ENCODE measurements at regions not wholly inside any gene's neighbourhood (a gene's known extent, or its start where the extent isn't known, plus 50 kb on each side); places are given as distances from the start of the nearest gene placed in this dataset.

- Histone ChIP-seq H3K9ac (ENCODE audit: low read length) (no peak overlapping the region), H3K9me3 (ENCODE audit: low read length) (no peaks in the 10 kb centered on the region), H3K4me1 (ENCODE audit: insufficient read depth, low read length) (no peaks in the 10 kb centered on the region), H3K4me3 (ENCODE audit: low read depth in 1 of 2, low read length in 2 of 2) (no peak overlapping the region), H3K36me3 (ENCODE audit: insufficient read depth, low read length) (no peaks in the 10 kb centered on the region), H3K27me3 (ENCODE audit: control insufficient read depth in 1 of 2, insufficient read depth in 2 of 2, low read length in 2 of 2) (no peaks in the 10 kb centered on the region), H3K27ac (ENCODE audit: low read depth, low read length) (no peak overlapping the region)
Observed at GRCh38 chr2:35538796-35539195, 816.8 kb upstream of the CRIM1 start.

- Histone ChIP-seq H3K27me3 (ENCODE audit: control insufficient read depth in 1 of 2, insufficient read depth in 2 of 2, low read length in 2 of 2) (no peaks in the 10 kb centered on the region), H3K36me3 (ENCODE audit: insufficient read depth, low read length) (no peaks in the 10 kb centered on the region), H3K9ac (ENCODE audit: low read length) (no peak overlapping the region), H3K27ac (ENCODE audit: low read depth, low read length) (no peak overlapping the region), H3K9me3 (ENCODE audit: low read length) (no peaks in the 10 kb centered on the region), H3K4me3 (ENCODE audit: low read depth in 1 of 2, low read length in 2 of 2) (no peak overlapping the region), H3K4me1 (ENCODE audit: insufficient read depth, low read length) (no peaks in the 10 kb centered on the region)
Observed at GRCh38 chr2:35530615-35531135, 824.9 kb upstream of the CRIM1 start.

GRCh38 chr2:35526741-35527140, 828.8 kb upstream of the CRIM1 start:
- Histone ChIP-seq H3K9ac (ENCODE audit: low read length) (no peak overlapping the region), H3K27ac (ENCODE audit: low read depth, low read length) (no peak overlapping the region), H3K36me3 (ENCODE audit: insufficient read depth, low read length) (no peaks in the 10 kb centered on the region), H3K4me3 (ENCODE audit: low read depth in 1 of 2, low read length in 2 of 2) (no peak overlapping the region), H3K4me1 (ENCODE audit: insufficient read depth, low read length) (no peaks in the 10 kb centered on the region), H3K27me3 (ENCODE audit: control insufficient read depth in 1 of 2, insufficient read depth in 2 of 2, low read length in 2 of 2) (no peaks in the 10 kb centered on the region), H3K9me3 (ENCODE audit: low read length) (no peaks in the 10 kb centered on the region)

- Histone ChIP-seq H3K36me3 (ENCODE audit: insufficient read depth, low read length) (no peaks in the 10 kb centered on the region), H3K27me3 (ENCODE audit: control insufficient read depth in 1 of 2, insufficient read depth in 2 of 2, low read length in 2 of 2) (no peaks in the 10 kb centered on the region), H3K9ac (ENCODE audit: low read length) (no peak overlapping the region), H3K9me3 (ENCODE audit: low read length) (no peaks in the 10 kb centered on the region), H3K4me3 (ENCODE audit: low read depth in 1 of 2, low read length in 2 of 2) (no peak overlapping the region), H3K27ac (ENCODE audit: low read depth, low read length) (no peak overlapping the region), H3K4me1 (ENCODE audit: insufficient read depth, low read length) (no peaks in the 10 kb centered on the region)
Observed at GRCh38 chr2:35522450-35522849, 833.1 kb upstream of the CRIM1 start.

- no peak overlapping the region for H3K27ac ChIP-seq (ENCODE audit: low read depth, low read length)
- no peaks in the 10 kb centered on the region for H3K9me3 ChIP-seq (ENCODE audit: low read length)
- H3K36me3 ChIP-seq (ENCODE audit: insufficient read depth, low read length) = no peaks in the 10 kb centered on the region
- H3K27me3 ChIP-seq (ENCODE audit: control insufficient read depth in 1 of 2, insufficient read depth in 2 of 2, low read length in 2 of 2) = no peaks in the 10 kb centered on the region
- H3K9ac ChIP-seq (ENCODE audit: low read length) = no peak overlapping the region
- H3K4me1 ChIP-seq (ENCODE audit: insufficient read depth, low read length) = no peaks in the 10 kb centered on the region
- H3K4me3 ChIP-seq (ENCODE audit: low read depth in 1 of 2, low read length in 2 of 2) = no peak overlapping the region
Observed at GRCh38 chr2:35510636-35511035, 844.9 kb upstream of the CRIM1 start.

GRCh38 chr2:35508601-35509000, 847.0 kb upstream of the CRIM1 start:
- Histone ChIP-seq H3K27ac (ENCODE audit: low read depth, low read length) (no peak overlapping the region), H3K9ac (ENCODE audit: low read length) (no peak overlapping the region), H3K4me1 (ENCODE audit: insufficient read depth, low read length) (no peaks in the 10 kb centered on the region), H3K27me3 (ENCODE audit: control insufficient read depth in 1 of 2, insufficient read depth in 2 of 2, low read length in 2 of 2) (no peaks in the 10 kb centered on the region), H3K9me3 (ENCODE audit: low read length) (no peaks in the 10 kb centered on the region), H3K36me3 (ENCODE audit: insufficient read depth, low read length) (no peaks in the 10 kb centered on the region), H3K4me3 (ENCODE audit: low read depth in 1 of 2, low read length in 2 of 2) (no peak overlapping the region)

- Histone ChIP-seq H3K27ac (ENCODE audit: low read depth, low read length) (no peak overlapping the region), H3K9ac (ENCODE audit: low read length) (no peak overlapping the region)
Observed at GRCh38 chr2:35504419-35504818, 851.2 kb upstream of the CRIM1 start.

GRCh38 chr2:35503738-35504199, 851.8 kb upstream of the CRIM1 start:
- H3K9me3 ChIP-seq (ENCODE audit: low read length) = no peaks in the 10 kb centered on the region
- H3K4me3 ChIP-seq (ENCODE audit: low read depth in 1 of 2, low read length in 2 of 2) = no peak overlapping the region
- H3K4me1 ChIP-seq (ENCODE audit: insufficient read depth, low read length) = no peaks in the 10 kb centered on the region
- H3K27ac ChIP-seq (ENCODE audit: low read depth, low read length) = no peak overlapping the region
- no peaks in the 10 kb centered on the region for H3K36me3 ChIP-seq (ENCODE audit: insufficient read depth, low read length)
- H3K9ac ChIP-seq (ENCODE audit: low read length) = no peak overlapping the region
- H3K27me3 ChIP-seq (ENCODE audit: control insufficient read depth in 1 of 2, insufficient read depth in 2 of 2, low read length in 2 of 2) = no peaks in the 10 kb centered on the region

More at GRCh38 chr2:35504419-35504818, 851.2 kb upstream of the CRIM1 start:
- Histone ChIP-seq H3K36me3 (ENCODE audit: insufficient read depth, low read length) (no peaks in the 10 kb centered on the region), H3K9me3 (ENCODE audit: low read length) (no peaks in the 10 kb centered on the region), H3K27me3 (ENCODE audit: control insufficient read depth in 1 of 2, insufficient read depth in 2 of 2, low read length in 2 of 2) (no peaks in the 10 kb centered on the region), H3K4me1 (ENCODE audit: insufficient read depth, low read length) (no peaks in the 10 kb centered on the region), H3K4me3 (ENCODE audit: low read depth in 1 of 2, low read length in 2 of 2) (no peak overlapping the region)

- no peak overlapping the region for H3K4me3 ChIP-seq (ENCODE audit: low read depth in 1 of 2, low read length in 2 of 2)
- no peaks in the 10 kb centered on the region for H3K4me1 ChIP-seq (ENCODE audit: insufficient read depth, low read length)
- no peak overlapping the region for H3K27ac ChIP-seq (ENCODE audit: low read depth, low read length)
- H3K36me3 ChIP-seq (ENCODE audit: insufficient read depth, low read length) = no peaks in the 10 kb centered on the region
- no peak overlapping the region for H3K9ac ChIP-seq (ENCODE audit: low read length)
- H3K9me3 ChIP-seq (ENCODE audit: low read length) = no peaks in the 10 kb centered on the region
- no peaks in the 10 kb centered on the region for H3K27me3 ChIP-seq (ENCODE audit: control insufficient read depth in 1 of 2, insufficient read depth in 2 of 2, low read length in 2 of 2)
Observed at GRCh38 chr2:35503311-35503710, 852.3 kb upstream of the CRIM1 start.

- H3K36me3 ChIP-seq (ENCODE audit: insufficient read depth, low read length) = no peaks in the 10 kb centered on the region
Observed at GRCh38 chr2:35501076-35501475, 854.5 kb upstream of the CRIM1 start.

GRCh38 chr2:35496022-35496421, 859.6 kb upstream of the CRIM1 start:
- H3K4me1 ChIP-seq (ENCODE audit: insufficient read depth, low read length) = no peaks in the 10 kb centered on the region

More at GRCh38 chr2:35501076-35501475, 854.5 kb upstream of the CRIM1 start:
- no peaks in the 10 kb centered on the region for H3K27me3 ChIP-seq (ENCODE audit: control insufficient read depth in 1 of 2, insufficient read depth in 2 of 2, low read length in 2 of 2)
- no peak overlapping the region for H3K9ac ChIP-seq (ENCODE audit: low read length)
- no peaks in the 10 kb centered on the region for H3K9me3 ChIP-seq (ENCODE audit: low read length)
- no peak overlapping the region for H3K4me3 ChIP-seq (ENCODE audit: low read depth in 1 of 2, low read length in 2 of 2)
- H3K27ac ChIP-seq (ENCODE audit: low read depth, low read length) = no peak overlapping the region
- no peaks in the 10 kb centered on the region for H3K4me1 ChIP-seq (ENCODE audit: insufficient read depth, low read length)

GRCh38 chr2:35495182-35495581, 860.4 kb upstream of the CRIM1 start:
- Histone ChIP-seq H3K27me3 (ENCODE audit: control insufficient read depth in 1 of 2, insufficient read depth in 2 of 2, low read length in 2 of 2) (no peaks in the 10 kb centered on the region), H3K27ac (ENCODE audit: low read depth, low read length) (no peak overlapping the region), H3K9ac (ENCODE audit: low read length) (no peak overlapping the region), H3K4me1 (ENCODE audit: insufficient read depth, low read length) (no peaks in the 10 kb centered on the region), H3K9me3 (ENCODE audit: low read length) (no peaks in the 10 kb centered on the region), H3K4me3 (ENCODE audit: low read depth in 1 of 2, low read length in 2 of 2) (no peak overlapping the region), H3K36me3 (ENCODE audit: insufficient read depth, low read length) (no peaks in the 10 kb centered on the region)

More at GRCh38 chr2:35496022-35496421, 859.6 kb upstream of the CRIM1 start:
- Histone ChIP-seq H3K9me3 (ENCODE audit: low read length) (no peaks in the 10 kb centered on the region), H3K9ac (ENCODE audit: low read length) (no peak overlapping the region), H3K27me3 (ENCODE audit: control insufficient read depth in 1 of 2, insufficient read depth in 2 of 2, low read length in 2 of 2) (no peaks in the 10 kb centered on the region), H3K4me3 (ENCODE audit: low read depth in 1 of 2, low read length in 2 of 2) (no peak overlapping the region), H3K27ac (ENCODE audit: low read depth, low read length) (no peak overlapping the region), H3K36me3 (ENCODE audit: insufficient read depth, low read length) (no peaks in the 10 kb centered on the region)

Data from muscle layer of colon (tissue), 2 donors.